Fibroblast of skin of right biceps (primary cell): ENCODE measurements at regions not wholly inside any gene's neighbourhood (a gene's known extent, or its start where the extent isn't known, plus 50 kb on each side); places are given as distances from the start of the nearest gene placed in this dataset.

Experiments used
- DNase-seq: peaks from one replicate; pipeline ENCODE4 v3.0.0-alpha.2; 2013

- no peak for DNase-seq
These were observed 180.8 kb downstream of the CCDC71L start for GRCh38 chr7:106480161-106480579.

DNA sequence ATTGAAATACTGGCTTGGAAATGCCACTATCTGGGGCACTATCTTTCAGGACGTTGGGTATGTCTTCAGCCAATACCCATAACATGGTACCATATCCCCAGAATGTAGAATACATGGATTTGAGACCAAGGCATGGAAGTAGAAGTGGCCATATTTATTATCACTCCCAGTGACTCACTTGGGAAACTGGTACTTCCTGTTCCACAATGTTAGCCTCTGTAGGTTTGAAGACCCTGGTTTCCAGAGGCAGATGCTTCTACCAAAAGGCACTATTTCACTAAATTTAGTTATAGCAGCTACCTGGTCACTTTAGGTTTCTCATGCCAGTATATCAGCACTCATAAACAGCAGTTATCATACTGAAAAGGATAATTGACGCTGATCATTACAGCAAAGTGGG is 184.2 kb downstream of the CCDC71L start:
- no peak for DNase-seq

DNA sequence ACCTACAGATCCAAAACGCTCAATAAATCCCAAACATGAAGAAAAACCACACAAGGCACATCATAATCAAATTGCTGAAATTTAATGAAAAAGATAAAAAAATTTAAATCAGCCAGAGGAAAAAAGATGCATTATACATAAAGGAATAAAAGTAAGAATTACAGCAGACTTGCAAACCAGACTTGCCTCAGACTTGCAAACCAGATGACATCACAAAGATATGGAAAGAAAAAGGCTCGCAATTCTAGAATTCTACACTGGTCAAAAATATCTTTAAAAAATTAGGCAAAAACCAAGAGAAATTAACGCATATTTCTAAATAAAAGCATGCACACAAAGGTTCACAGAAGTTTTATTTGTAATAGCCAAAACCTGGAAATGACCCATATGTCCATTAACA is 188.0 kb upstream of the NAMPT start:
- DNase-seq = no peak

DNA sequence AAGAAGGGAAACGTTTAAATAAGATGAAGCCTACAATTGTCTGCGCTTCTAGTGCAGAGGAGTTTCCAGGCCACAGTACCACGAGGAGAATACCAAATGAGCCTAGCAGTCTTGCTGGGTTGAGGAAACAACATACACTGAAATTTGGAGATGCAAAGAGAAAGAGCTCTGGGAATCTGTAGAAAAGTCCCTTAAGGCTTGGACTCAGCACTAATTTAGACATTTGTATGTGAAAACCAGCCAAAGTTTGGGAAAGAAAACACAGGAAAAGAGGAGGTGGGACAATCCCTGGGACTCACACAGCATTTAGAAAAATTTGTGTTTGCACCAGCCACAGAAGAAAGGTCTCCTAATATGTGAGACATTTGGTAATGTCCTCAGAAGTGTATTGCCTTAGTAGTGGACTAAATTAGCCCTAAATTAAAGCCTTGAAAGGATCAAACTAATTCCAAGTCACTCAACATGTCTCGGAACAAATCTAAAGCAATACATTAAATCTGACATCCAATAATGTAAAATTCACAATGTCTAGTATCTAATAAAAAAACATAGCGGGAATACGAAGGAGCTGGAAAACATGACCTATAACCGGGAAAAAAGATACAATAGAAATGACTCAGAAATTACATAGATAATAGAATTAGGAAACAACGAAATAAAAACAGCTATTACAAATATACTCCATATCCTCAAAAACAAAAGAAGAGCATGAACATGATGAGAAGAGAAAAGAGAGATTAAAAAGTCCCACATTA is 187.1 kb upstream of the NAMPT start:
- DNase-seq = no peak

- DNase-seq = no peak
These were observed 186.2 kb upstream of the NAMPT start for GRCh38 chr7:106471021-106471420.

- no peak for DNase-seq
These were observed 182.1 kb upstream of the NAMPT start for GRCh38 chr7:106466867-106467266.

GRCh38 chr7:106465704-106466468 is 181.1 kb upstream of the NAMPT start:
- DNase-seq = no peak

GRCh38 chr7:106464651-106465050 is 179.9 kb upstream of the NAMPT start:
- DNase-seq = no peak

DNA sequence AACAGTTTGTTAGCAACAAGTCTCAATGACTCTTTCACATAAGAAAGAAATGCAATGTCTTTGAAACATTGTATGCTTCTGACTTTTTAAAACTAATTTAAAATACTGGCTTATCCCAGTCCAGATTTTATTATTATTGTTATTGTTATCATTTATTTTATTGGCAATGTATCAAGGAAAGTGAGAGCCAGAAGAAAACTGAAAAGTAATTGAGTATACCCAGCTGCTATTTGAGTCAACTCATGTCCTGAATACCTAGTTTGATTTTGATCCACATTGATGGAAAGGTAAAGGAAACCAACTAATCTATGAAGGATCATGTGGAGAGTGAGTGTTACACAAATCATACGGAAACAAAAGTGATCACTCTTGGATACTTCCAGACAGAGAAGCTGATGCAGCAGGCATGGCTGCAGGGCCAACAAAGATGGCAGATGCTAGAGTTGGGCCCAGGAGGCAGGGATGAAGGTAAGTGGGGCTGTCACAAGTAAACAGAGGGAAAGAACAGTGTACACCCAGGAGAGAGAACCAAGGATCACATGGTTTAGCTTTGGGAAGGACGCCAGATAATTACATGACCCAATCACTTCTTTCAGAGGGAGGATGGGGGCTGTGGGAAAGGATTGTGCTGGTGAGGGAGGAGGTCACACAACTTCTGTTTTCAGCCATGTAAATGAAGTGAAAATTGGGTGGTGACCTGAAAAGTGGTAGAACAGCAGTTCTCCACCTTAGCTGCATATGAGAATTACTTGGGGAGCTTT is 179.2 kb upstream of the NAMPT start:
- DNase-seq = peak; percentile 7

- no peak for DNase-seq
These were observed 178.2 kb upstream of the NAMPT start for GRCh38 chr7:106462914-106463482.

- DNase-seq = peak; percentile 45
These were observed 177.6 kb upstream of the NAMPT start for GRCh38 chr7:106462365-106462859.

DNA sequence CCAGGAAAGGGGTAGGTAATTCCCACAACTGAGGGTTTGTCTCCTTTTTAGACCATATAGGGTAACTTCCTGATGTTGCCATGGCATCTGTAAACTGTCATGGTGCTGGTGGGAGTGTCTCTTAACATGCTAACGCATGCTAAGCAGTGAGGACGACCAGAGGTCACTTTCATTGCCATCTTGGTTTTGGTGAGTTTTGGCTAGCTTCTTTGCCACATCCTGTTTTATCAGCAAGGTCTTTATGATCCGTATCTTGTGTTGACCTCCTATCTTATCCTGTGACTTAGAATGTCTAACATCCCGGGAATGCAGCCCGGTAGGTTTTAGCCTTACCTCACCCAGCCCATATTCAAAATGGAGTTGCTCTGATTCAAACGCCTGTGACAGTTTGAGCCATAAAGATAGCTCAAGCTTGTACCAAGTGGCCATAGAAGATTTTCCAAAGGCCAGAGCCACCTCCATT is 176.0 kb upstream of the NAMPT start:
- peak; percentile 35 for DNase-seq

DNA sequence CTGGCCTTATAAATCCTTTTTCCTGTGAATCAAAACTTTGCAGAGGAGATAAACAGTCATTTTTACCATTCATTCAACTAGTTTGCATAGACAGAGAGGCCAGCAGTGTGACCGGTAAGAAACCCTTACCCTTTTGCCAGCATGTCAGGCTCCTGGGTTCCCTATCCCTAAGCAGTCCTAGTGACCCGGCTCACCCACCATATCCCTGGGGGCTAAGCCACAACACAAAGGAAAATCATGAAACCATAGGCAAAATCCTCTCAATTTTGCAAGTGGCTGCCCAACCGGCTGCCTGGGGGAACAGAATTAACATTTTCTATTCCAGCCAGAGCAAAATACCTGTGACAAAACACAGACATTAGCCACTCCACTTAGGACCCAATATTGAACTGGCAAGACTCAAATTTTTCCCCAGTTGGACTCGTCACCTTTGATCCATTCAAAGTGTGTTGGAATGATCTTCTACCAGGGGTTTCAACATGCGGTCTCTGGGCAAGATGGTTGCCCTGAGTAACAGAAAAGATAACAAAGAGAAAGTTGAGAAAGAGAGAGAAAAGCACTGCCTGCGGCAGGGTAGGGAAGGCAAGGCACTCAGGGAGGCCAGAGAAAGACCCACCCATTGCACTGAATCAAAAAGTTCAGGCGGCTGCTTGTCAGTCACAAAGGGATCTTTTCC is 174.8 kb upstream of the NAMPT start:
- DNase-seq = no peak

DNA sequence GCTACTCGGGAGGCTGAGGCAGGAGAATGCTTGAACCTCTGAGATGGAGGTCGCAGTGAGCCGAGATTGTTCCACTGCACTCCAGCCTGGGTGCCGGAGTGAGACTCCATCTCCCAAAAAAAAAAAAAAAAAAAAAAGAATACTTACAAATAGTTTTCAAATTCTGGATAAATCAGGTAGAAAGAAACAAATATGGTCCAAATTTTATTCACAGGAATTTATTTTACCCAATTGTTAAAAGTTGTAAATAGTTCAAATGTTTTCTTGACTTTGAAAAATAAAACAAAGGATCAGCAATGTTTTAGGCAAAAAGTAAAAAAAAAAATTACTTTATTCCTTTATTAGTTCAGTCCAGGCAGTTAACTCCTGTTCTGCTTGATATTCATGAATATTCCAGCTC is 172.9 kb upstream of the NAMPT start:
- DNase-seq = no peak

DNA sequence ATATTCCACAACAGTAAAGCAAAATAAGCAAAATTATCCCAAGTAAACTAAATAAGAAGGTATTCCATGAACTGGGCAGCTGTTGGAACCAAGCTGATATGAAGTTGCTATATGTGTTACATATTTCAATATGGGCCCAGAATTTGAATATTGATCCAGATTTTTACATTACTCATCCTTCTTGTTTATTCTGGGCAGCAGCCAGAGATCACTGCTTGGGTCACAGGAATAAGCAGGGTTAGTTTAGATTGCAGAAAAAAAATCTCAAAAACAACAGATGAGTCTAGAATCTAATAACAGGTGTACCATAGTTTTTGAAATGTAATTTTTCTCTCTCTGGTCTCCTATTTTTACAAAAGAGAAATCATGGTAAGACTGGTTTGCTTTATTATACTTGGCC is 171.5 kb upstream of the NAMPT start:
- DNase-seq = no peak

- DNase-seq = no peak
These were observed 167.5 kb upstream of the NAMPT start for GRCh38 chr7:106452031-106452851.

DNA sequence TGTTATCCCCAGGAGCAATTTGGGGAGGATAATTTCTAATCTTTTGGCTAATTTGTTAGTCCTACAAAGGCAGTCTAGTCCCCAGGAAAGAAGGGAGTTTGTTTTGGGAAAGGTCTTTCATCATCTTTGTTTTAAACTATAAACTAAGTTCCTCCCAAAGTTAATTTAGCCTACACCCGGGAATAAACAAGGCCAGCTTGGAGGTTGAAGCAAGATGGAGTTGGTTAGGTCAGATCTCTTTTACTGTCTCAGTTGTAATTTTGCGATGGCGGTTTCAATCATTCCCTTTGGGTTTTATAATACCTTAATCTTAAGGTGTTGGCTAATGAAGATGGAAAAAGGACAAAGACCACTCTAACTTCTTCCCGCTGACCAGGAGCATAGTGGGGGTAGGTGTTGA is 166.4 kb upstream of the NAMPT start:
- DNase-seq = no peak

DNA sequence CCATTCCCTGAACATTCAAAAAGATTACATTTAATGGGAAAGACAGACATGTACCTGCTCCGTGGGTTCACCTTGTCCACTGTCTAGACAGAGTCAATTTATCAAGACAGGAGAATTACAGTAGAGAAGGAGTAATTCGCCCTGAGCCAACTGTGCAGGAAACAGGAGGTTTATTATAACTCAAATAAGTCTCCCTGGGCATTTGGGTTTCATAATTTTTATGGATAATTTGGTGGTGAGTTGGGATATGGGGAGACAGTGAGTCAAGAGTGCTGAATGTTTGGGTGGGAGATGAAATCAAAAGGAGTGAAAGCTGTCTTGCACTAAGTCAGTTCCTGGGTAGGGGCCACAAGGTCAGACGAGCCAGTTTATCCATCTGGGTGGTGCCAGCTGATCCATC is 165.9 kb upstream of the NAMPT start:
- DNase-seq = peak; percentile 27

- DNase-seq = no peak
These were observed 164.4 kb upstream of the NAMPT start for GRCh38 chr7:106448992-106449859.

DNA sequence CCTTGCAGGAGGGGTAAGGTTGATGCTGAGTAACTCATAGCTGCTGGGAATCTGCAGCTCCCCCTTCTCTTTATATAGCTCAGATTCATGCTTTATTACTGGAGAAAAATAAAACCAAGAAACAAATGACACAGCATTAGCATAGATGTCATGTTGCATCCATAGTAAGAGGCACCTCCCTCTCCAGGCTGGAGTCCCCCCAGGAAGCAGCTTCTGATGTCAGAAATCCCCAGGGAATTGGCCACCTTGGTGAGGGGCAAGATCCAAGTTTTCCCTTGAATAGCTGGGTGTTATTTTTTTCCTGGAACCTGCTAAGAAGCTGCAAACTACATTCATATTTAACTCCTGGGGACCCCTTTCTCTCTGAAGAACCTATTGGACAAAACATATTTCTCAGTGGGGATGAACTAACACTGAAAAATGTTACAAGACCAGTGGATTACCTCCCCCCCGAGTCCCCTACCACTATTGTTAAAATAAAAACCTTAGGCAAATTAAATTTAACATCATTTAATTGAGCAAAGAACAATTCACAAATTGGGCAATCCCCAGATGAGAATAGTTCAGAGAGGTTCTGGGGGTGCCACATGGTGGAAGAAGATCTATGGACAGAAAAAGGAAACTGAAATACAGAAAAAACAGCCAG is 163.7 kb upstream of the NAMPT start:
- DNase-seq = no peak
